8988T (cell line): ENCODE measurements at regions not wholly inside any gene's neighbourhood (a gene's known extent, or its start where the extent isn't known, plus 50 kb on each side); places are given as distances from the start of the nearest gene placed in this dataset.

Experiments used
- DNase-seq: peaks from one replicate; pipeline ENCODE4 v3.0.0; 2011

- no peak for DNase-seq
Measured at GRCh38 chr12:84740602-84741001, 172.0 kb downstream of the SLC6A15 start.

GRCh38 chr12:84738481-84738972 lies 174.1 kb downstream of the SLC6A15 start:
- no peak for DNase-seq

- no peak for DNase-seq
Measured at GRCh38 chr12:84732828-84733340, 179.7 kb downstream of the SLC6A15 start.

- no peak for DNase-seq
Measured at GRCh38 chr12:84730561-84731162, 181.9 kb downstream of the SLC6A15 start.

- no peak for DNase-seq
Measured at GRCh38 chr12:84727961-84728360, 184.6 kb downstream of the SLC6A15 start.

GRCh38 chr12:84726780-84727179 lies 185.8 kb downstream of the SLC6A15 start:
- DNase-seq: no peak

GRCh38 chr12:84723988-84724387 lies 188.6 kb downstream of the SLC6A15 start:
- DNase-seq: no peak

GRCh38 chr12:84719997-84720396 lies 192.6 kb downstream of the SLC6A15 start:
- DNase-seq: no peak

GRCh38 chr12:84718906-84719305 lies 193.7 kb downstream of the SLC6A15 start:
- no peak for DNase-seq

GRCh38 chr12:84712747-84713146 lies 199.9 kb downstream of the SLC6A15 start:
- no peak for DNase-seq

GRCh38 chr12:84706374-84706773 lies 206.2 kb downstream of the SLC6A15 start:
- no peak for DNase-seq

GRCh38 chr12:84704856-84705255 lies 207.7 kb downstream of the SLC6A15 start:
- DNase-seq: no peak

- no peak for DNase-seq
Measured at GRCh38 chr12:84702001-84702400, 210.6 kb downstream of the SLC6A15 start.

- no peak for DNase-seq
Measured at GRCh38 chr12:84701041-84701440, 211.6 kb downstream of the SLC6A15 start.

GRCh38 chr12:84698576-84699333 lies 213.8 kb downstream of the SLC6A15 start:
- no peak for DNase-seq

GRCh38 chr12:84696908-84697540 lies 215.6 kb downstream of the SLC6A15 start:
- DNase-seq: no peak

- no peak for DNase-seq
Measured at GRCh38 chr12:84696281-84696680, 216.3 kb downstream of the SLC6A15 start.

- no peak for DNase-seq
Measured at GRCh38 chr12:84694116-84694515, 218.5 kb downstream of the SLC6A15 start.

GRCh38 chr12:84692071-84692470 lies 220.5 kb downstream of the SLC6A15 start:
- DNase-seq: no peak

- no peak for DNase-seq
Measured at GRCh38 chr12:84691266-84691665, 221.3 kb downstream of the SLC6A15 start.

GRCh38 chr12:84689638-84690037 lies 223.0 kb downstream of the SLC6A15 start:
- no peak for DNase-seq

- DNase-seq: no peak
Measured at GRCh38 chr12:84685379-84685778, 227.2 kb downstream of the SLC6A15 start.

GRCh38 chr12:84676787-84677186 lies 235.8 kb downstream of the SLC6A15 start:
- DNase-seq: no peak

GRCh38 chr12:84661786-84662185 lies 250.8 kb downstream of the SLC6A15 start:
- DNase-seq: no peak
